Activated CD4-positive, alpha-beta T cell treated with anti-CD3 and anti-CD28 coated beads, Interleukin-2, amount 10 ng/mL, durations not matched to agents 7 days and 5 days (primary cell): ENCODE measurements at regions not wholly inside any gene's neighbourhood (a gene's known extent, or its start where the extent isn't known, plus 50 kb on each side); places are given as distances from the start of the nearest gene placed in this dataset.

Experiments
- CTCF ChIA-PET: fragments of 350-600 bp; sonication (Branson Sonifier 250); formaldehyde crosslinking; loops from one replicate; lab custom pipeline; 2021; ENCODE audit warnings: antibody characterized with exemption; lab: Charles Lee
- POLR2A ChIA-PET: fragments of 350-600 bp; sonication (Branson Sonifier 250); formaldehyde crosslinking; loops from one replicate; lab custom pipeline; 2021; ENCODE audit warnings: antibody characterized with exemption; lab: Charles Lee
- DNase-seq: peaks from one replicate; pipeline ENCODE4 v3.0.0-alpha.2; 2020
- H3K27ac Mint-ChIP-seq: one replicate; pipeline ENCODE4 v1.8.0; 2021; ENCODE audit warnings: mild to moderate bottlenecking, moderate library complexity, mixed read lengths
- H3K27me3 Mint-ChIP-seq: one replicate; pipeline ENCODE4 v1.8.0; 2021; ENCODE audit warnings: mixed read lengths
- H3K36me3 Mint-ChIP-seq: one replicate; pipeline ENCODE4 v1.8.0; 2021; ENCODE audit warnings: low read depth, mixed read lengths
- H3K4me1 Mint-ChIP-seq: one replicate; pipeline ENCODE4 v1.8.0; 2021; ENCODE audit warnings: mixed read lengths
- H3K4me3 Mint-ChIP-seq: one replicate; pipeline ENCODE4 v1.8.0; 2021; ENCODE audit warnings: mild to moderate bottlenecking, moderate library complexity, mixed read lengths
- H3K9me3 Mint-ChIP-seq: one replicate; pipeline ENCODE4 v1.8.0; 2021; ENCODE audit warnings: mixed read lengths

DNA sequence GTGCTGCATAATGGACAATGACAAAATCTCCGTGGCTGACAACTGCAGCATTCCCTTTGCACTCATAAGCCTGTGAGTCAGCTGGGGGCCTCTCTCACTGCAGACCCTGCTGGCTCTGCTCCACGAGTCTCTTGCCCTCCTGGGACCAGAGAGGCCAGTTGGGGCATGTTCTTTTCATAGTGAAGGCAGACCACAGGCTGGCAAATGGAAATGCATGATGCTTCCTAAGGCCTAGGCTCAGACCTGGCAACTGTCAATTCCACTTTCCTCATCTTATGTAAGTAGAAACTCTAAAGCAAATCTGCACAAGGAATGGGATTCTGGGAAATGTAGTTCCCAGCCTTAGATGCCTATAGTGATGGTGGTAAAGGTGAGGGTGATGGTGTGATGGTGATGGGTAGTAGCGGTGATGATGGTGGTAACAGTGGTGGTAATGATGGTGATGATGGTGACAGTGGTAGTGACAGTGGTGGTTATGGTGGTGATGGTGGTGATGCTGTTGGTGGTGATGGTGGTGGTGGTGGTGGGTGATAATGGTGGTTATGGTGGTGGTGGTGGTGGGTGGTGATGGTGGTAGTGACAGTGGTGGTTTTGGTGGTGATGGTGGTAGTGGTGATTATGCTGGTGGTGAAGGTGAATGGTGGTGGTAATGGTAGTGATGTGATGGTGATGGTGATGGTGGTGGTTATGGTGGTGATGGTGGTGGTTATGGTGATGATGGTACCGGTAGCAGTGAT is 185.8 kb upstream of the ARL4C start:
- DNase-seq = no peak
- ChIA-PET POLR2A (no interaction called here), CTCF (no interaction called here)
- no peaks in the 10 kb centered on the region for H3K9me3 Mint-ChIP-seq
- H3K36me3 Mint-ChIP-seq = no peaks in the 10 kb centered on the region
- H3K27me3 Mint-ChIP-seq = peaks cover 10% of the 10 kb centered on the region
- no peak overlapping the region for H3K4me3 Mint-ChIP-seq
- H3K4me1 Mint-ChIP-seq = no peaks in the 10 kb centered on the region
- no peak overlapping the region for H3K27ac Mint-ChIP-seq

DNA sequence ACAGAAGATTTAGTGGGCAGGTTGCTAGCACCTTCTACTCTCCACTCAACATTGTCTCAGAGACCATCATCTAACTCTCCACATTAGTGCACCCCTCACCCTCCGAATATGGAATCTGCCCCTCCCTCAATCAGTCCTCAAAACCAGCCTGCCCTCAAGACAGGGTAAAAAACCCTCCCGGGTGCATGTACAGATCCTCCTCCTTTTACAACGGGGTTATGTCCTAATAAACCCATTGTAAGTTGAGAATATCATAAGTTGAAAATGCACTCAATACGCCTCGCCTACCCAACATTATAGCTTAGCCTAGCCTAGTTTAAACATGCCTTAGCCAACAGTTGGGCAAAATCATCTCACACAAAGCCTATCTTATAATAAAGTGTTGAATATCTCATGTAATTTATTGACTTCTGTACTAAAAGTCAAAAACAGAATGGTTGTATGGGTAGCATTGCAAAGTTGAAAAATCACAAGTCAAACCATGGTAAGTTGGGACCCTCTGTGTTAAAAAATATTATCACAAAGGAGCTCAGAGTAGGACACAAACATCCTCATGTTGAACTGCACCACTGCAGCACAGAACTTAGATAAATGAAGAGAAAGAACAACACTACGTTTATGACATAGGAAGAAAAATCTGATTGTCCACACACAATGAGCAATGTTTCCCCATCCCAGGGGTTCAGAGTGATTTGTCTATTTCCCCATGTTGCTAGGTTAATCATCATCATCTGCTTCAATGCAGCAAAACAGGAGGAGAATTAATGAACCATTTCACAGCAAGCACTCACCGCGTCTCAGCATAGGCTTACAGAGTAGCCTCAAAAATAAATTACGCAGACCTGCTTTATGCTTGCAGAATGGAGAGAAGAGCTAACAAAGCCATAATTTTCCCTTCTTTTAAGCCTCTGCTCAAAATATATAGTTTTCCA is 184.1 kb upstream of the ARL4C start:
- H3K27ac Mint-ChIP-seq = no peak overlapping the region
- no peaks in the 10 kb centered on the region for H3K4me1 Mint-ChIP-seq
- ChIA-PET POLR2A (no interaction called here), CTCF (no interaction called here)
- H3K4me3 Mint-ChIP-seq = no peak overlapping the region
- no peaks in the 10 kb centered on the region for H3K9me3 Mint-ChIP-seq
- no peak for DNase-seq
- H3K36me3 Mint-ChIP-seq = no peaks in the 10 kb centered on the region
- H3K27me3 Mint-ChIP-seq = peaks cover 6% of the 10 kb centered on the region

DNA sequence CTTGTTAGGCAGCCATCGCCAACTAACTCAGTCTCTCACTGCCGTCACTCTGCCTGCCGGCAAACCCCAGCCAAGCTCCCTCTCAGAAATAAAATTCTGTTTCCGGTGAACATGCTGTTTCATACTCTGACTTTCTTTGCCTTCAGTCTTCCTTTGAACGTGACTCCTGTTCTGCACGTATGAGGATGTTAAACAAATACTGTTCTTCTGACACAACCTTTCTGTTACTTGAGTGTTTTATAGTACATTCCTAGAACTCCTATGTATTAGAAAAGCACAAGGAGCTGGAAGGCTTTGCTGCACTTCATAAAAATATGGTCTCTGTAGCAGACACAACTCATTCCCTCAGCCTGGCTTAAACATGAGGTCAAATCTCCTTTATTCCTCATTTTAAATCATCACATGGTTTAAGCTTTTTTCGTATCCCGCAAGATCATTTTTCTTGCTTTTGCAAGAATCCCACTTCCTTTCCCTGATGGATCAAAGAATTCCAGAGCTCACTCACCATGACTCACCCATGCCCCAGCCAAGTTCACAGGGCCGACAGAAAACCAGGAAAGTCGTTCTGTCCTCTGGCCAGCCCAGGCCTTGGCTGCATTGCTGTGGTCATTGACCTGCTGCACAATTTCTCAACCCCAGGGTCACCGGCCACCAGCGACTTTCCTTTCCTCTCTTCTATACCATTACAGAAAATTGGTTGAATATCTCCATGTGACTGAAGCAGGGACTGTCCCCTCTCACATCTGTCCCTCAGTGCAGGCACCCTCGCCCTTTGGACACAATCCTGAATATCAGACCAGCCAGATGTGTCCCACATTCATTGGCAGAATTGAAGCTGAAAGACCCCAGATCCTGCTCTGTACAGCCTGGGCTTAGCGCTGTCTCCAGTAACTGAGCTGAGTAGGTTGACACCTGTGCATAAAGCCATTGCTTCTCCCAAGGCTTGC is 183.1 kb upstream of the ARL4C start:
- no peak for DNase-seq
- POLR2A ChIA-PET = no interaction called here
- no peaks in the 10 kb centered on the region for H3K4me1 Mint-ChIP-seq
- CTCF ChIA-PET = no interaction called here
- H3K4me3 Mint-ChIP-seq = no peak overlapping the region
- H3K27me3 Mint-ChIP-seq = peaks cover 7% of the 10 kb centered on the region
- H3K36me3 Mint-ChIP-seq = no peaks in the 10 kb centered on the region
- H3K27ac Mint-ChIP-seq = no peak overlapping the region
- no peaks in the 10 kb centered on the region for H3K9me3 Mint-ChIP-seq

DNA sequence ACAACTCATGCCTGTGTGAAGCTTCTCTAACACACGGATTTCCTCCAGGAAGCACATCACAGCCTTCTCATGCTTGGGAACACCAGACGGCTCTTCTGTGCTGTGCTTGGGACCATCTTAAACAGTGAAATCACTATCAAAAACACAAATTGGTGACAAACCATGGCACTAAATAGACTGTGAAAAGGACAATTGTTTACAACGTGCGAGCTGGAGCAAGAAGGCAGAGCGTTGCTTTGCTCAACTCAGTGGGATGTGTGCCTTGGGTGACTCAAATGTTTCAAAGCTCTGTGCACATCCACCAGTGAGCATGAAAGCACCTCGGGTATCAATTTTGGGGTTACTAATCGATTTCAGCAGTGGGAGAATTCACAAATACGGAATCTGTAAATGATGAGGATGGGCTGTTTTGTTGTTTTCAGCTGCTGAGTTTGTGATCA is 182.4 kb upstream of the ARL4C start:
- no peak for DNase-seq
- ChIA-PET CTCF (no interaction called here), POLR2A (no interaction called here)
- no peaks in the 10 kb centered on the region for H3K36me3 Mint-ChIP-seq
- no peaks in the 10 kb centered on the region for H3K9me3 Mint-ChIP-seq
- peaks cover 7% of the 10 kb centered on the region for H3K27me3 Mint-ChIP-seq
- no peak overlapping the region for H3K27ac Mint-ChIP-seq
- H3K4me3 Mint-ChIP-seq = no peak overlapping the region
- H3K4me1 Mint-ChIP-seq = no peaks in the 10 kb centered on the region

DNA sequence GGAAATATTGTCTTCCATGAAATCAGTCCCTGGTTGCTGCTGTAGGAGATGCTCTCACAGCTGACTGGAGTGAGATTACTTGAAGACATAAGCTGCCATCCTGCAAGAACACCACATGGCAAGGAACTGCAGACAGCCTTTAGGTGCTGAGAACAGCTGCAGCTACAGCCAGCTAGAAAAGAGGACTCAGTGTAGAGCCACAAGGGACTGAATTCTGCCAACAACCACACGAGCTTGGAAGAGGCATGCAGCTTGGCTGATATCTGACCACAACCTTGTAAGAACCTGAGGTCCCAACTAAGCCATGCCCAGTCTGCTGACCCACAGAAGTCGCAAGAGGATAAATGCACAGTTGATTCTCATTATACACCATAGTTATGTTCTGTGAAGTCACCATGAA is 181.8 kb upstream of the ARL4C start:
- no peaks in the 10 kb centered on the region for H3K36me3 Mint-ChIP-seq
- no peak for DNase-seq
- H3K4me3 Mint-ChIP-seq = no peak overlapping the region
- no peak overlapping the region for H3K27ac Mint-ChIP-seq
- ChIA-PET CTCF (no interaction called here), POLR2A (no interaction called here)
- no peaks in the 10 kb centered on the region for H3K4me1 Mint-ChIP-seq
- H3K9me3 Mint-ChIP-seq = no peaks in the 10 kb centered on the region
- peaks cover 3% of the 10 kb centered on the region for H3K27me3 Mint-ChIP-seq

DNA sequence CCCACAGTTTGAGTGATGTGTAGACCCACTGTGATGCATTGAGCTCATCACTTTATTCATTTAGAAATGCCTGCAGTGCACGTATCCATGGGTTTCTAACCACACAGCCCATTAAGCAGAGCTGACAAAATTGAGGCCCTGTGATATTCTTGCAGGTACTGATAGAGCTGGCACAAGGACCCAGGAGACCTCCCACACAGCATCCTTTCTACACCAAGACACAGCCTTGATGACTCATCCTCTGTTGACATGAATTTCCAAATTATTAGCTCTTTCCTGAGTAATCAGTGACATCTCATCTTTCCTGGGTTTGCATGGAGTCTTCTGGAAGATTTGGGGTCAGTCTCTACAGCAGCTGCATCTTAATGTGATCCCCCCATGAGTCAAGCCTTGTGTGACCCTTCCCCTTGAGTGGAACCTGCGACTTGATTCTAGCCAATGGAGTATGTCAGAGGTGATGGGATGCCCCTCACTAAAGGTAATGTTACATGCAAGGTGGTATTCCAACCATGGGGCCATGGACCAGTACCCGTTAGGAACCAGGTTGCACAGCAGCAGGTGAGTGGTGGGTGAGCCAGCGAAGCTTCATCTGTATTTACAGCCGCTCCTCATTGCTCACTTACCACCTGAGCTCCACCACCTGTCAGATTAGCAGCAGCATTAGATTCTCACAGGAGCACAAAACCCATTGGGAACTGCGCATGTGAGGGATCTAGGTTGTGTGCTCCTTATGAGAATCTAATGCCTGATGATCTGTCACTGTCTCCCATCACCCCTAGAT is 181.1 kb upstream of the ARL4C start:
- CTCF ChIA-PET = interaction anchor here (0.6 kb wide), 1 partner anchor 672 kb away, joined by 3 read pairs; no protein-coding TSS in a partner anchor

DNA sequence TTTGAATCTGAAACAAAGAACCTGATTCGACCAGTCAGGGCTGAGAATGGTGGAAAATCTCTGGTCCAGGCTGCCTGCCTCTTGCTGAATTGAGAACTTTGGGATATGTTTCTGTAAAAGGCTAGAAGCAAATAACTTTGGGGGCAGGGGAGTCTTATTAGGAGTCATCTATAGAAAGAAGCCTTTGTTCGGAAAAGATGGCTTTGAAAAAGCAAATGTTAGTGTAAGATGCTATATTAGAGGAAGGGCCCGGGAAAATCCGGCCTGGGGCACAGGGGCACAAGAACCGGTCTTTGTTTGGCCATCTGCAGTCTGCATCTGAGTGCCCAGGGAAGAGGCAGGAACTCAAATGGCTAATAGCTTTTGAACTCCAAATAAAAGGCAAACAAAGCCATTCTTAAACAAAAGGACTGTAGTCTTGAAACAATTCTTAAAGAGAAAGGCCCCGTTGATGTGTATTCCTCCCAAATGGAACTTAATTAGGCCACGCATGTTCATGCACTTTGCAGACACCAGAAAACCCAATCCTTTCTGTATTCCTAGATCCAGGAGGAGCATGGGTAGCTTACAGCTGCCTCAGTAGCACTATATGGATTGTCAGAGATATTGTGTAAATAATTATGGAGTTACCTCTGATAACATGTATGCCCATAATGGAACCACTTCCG is 180.0 kb upstream of the ARL4C start:
- POLR2A ChIA-PET = no interaction called here

More for the DNA sequence above, 181.1 kb upstream of the ARL4C start:
- peaks cover 3% of the 10 kb centered on the region for H3K27me3 Mint-ChIP-seq
- H3K9me3 Mint-ChIP-seq = no peaks in the 10 kb centered on the region
- H3K36me3 Mint-ChIP-seq = no peaks in the 10 kb centered on the region
- no peak overlapping the region for H3K27ac Mint-ChIP-seq
- POLR2A ChIA-PET = no interaction called here
- H3K4me3 Mint-ChIP-seq = no peak overlapping the region
- H3K4me1 Mint-ChIP-seq = no peaks in the 10 kb centered on the region
- no peak for DNase-seq

DNA sequence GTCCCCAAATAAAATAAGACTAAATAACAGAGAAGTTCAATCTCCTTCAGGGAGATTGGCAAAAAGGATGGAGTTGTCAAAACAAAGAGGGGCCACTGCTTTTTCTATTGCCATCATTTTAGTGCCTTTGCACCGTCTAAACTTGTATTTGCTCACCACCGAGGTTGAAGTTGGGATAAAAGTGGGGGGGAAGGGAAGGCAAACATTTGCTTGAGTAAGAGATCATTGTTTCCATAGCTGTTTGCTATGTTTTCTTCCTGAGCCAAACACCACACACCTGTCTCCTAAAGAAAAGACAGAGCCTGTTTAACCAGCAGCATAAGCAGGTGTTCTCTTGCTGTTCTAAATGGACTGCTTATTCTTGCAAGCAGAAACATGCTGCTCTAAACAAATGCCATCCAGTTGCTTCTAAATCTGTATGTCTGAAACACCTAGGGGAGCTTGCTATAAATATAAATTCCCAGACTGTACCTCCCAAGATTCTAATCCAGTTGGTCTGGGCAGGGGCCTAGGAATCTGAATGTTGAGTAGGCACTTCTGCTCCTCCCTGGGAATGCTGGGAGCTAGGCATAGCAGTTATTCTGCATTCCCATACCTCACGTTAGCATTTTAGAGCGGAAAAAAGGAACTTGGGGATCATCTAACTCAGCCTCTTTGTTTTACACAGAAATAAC is 179.4 kb upstream of the ARL4C start:
- POLR2A ChIA-PET = no interaction called here
- H3K4me3 Mint-ChIP-seq = no peak overlapping the region
- H3K36me3 Mint-ChIP-seq = no peaks in the 10 kb centered on the region
- H3K27me3 Mint-ChIP-seq = peaks cover 3% of the 10 kb centered on the region
- no peak for DNase-seq
- H3K4me1 Mint-ChIP-seq = no peaks in the 10 kb centered on the region
- H3K27ac Mint-ChIP-seq = no peak overlapping the region
- H3K9me3 Mint-ChIP-seq = no peaks in the 10 kb centered on the region
- CTCF ChIA-PET = no interaction called here

More for the DNA sequence above, 180.0 kb upstream of the ARL4C start:
- Mint-ChIP-seq H3K27ac (no peak overlapping the region), H3K4me1 (no peaks in the 10 kb centered on the region), H3K9me3 (no peaks in the 10 kb centered on the region), H3K4me3 (no peak overlapping the region), H3K27me3 (peaks cover 3% of the 10 kb centered on the region), H3K36me3 (no peaks in the 10 kb centered on the region)
- CTCF ChIA-PET = no interaction called here
- no peak for DNase-seq

DNA sequence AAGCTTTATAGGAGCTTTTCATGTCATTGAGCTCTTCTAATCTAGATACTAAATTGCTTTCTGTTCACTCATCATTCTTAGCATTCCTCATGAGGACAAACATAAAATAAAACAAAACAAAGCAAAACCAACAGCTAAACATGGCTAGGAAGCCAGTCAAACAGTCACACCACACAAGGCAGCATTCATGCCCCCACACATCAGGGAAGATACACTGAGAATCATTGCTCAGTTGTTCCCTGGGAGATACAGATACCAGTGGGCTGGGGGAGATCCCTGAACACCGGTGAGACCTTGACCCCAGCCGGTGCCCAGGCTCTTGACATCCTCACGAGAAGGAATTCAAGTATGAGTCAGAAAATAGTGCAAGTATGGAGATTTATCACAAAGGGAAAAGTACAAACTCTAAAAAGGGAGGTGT is 177.9 kb upstream of the ARL4C start:
- Mint-ChIP-seq H3K9me3 (no peaks in the 10 kb centered on the region), H3K27ac (no peak overlapping the region), H3K4me3 (no peak overlapping the region), H3K36me3 (no peaks in the 10 kb centered on the region), H3K27me3 (peaks cover 3% of the 10 kb centered on the region), H3K4me1 (no peaks in the 10 kb centered on the region)
- CTCF ChIA-PET = interaction anchor here (1.2 kb wide), 1 partner anchor 16 kb away, joined by 3 read pairs; no protein-coding TSS in a partner anchor
- POLR2A ChIA-PET = no interaction called here
- DNase-seq = no peak

DNA sequence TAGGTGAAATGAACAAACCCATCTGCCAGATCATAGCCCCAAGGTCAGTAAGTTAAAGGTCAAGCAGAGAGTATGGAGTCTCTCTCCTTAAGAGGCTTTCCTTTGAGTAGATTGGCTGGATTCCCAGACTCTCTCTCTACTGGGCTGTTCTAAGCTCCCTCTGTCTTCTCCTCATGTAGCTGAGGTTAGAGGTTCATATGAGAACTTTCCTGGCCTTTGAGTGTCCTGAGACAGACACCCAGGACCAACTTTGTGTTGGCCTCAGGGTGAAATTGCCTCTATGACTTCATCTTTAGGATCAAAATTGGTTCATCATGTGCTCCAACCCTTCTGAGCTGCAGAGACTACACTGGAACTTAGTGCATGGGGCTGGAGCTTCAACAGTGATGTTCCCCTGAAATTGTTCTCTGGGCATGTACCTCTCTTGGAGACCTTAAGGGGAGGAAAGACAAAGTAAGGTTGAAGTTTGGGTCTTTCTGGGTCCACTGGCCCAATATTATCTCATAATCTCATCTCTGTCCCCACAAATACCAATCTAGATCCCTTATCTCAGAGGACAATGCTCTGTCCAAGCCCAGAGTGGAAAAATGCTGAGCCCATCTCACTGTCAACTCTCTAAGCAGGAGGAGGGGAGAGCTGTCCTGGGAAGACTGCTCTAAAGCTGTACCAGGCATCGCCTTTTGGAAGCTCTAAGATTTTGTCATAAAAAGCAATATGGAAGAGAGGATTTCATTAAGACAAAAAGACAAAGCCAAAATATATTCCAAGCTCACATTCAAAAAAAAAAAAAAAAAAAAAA is 177.3 kb upstream of the ARL4C start:
- ChIA-PET CTCF (interaction anchor here (1.2 kb wide), 1 partner anchor 17 kb away, joined by 3 read pairs; no protein-coding TSS in a partner anchor), POLR2A (no interaction called here)
- H3K36me3 Mint-ChIP-seq = no peaks in the 10 kb centered on the region
- no peaks in the 10 kb centered on the region for H3K9me3 Mint-ChIP-seq
- no peak overlapping the region for H3K27ac Mint-ChIP-seq
- H3K27me3 Mint-ChIP-seq = peaks cover 3% of the 10 kb centered on the region
- H3K4me1 Mint-ChIP-seq = no peaks in the 10 kb centered on the region
- H3K4me3 Mint-ChIP-seq = no peak overlapping the region
- DNase-seq = no peak
